IMR-90 (cell line): ENCODE measurements at regions not wholly inside any gene's neighbourhood (a gene's known extent, or its start where the extent isn't known, plus 50 kb on each side); places are given as distances from the start of the nearest gene placed in this dataset.

Source experiments
- ATAC-seq: fragments of 200-7000 bp; cut with Tn5 transposase; 2 replicates; pipeline ENCODE4 v1.9.1; 2020; ENCODE audit warnings: low read depth, mild to moderate bottlenecking, moderate library complexity
- BruUV-seq: library from RNA; stranded (reverse); fragments of 400-500 nt; replicated peaks from 2 replicates; lab custom pipeline; 2021; lab: Mats Ljungman, UMichigan
- CTCF ChIA-PET: fragments of 300-600 bp; formaldehyde crosslinking; extraction: SDS; loops from one replicate; lab custom pipeline; 2021; ENCODE audit warnings: antibody characterized with exemption; lab: Yijun Ruan, JAX
- POLR2A ChIA-PET: fragments of 300-600 bp; sonication (Branson Sonifier 250); formaldehyde crosslinking; loops from one replicate; lab custom pipeline; 2022; ENCODE audit warnings: antibody characterized with exemption; ENCODE audit not compliant: unreplicated experiment; lab: Charles Lee
- DNase-seq: peaks from one replicate; pipeline ENCODE4 v3.0.0; 2013
- H2AFZ ChIP-seq: replicated peaks from 2 replicates; pipeline ENCODE3; 2013; ENCODE audit warnings: low read length, mild to moderate bottlenecking; ENCODE audit not compliant: poor library complexity
- H2AK5ac ChIP-seq: 2 replicates; pipeline ENCODE4 v1.6.1; 2013; ENCODE audit warnings: low read depth, low read length, inconsistent platforms
- H2AK9ac ChIP-seq: replicated peaks from 2 replicates; pipeline ENCODE3; 2013; ENCODE audit warnings: mild to moderate bottlenecking, low read depth, low read length, moderate library complexity; ENCODE audit not compliant: poor library complexity
- H2BK120ac ChIP-seq: 2 replicates; pipeline ENCODE4 v1.6.1; 2013; ENCODE audit warnings: low read depth, low read length, inconsistent platforms
- H2BK15ac ChIP-seq: 3 replicates; pipeline ENCODE4 v1.6.1; 2013; ENCODE audit warnings: low read depth, low read length, inconsistent platforms
- H2BK20ac ChIP-seq: 2 replicates; pipeline ENCODE4 v1.6.1; 2013; ENCODE audit warnings: low read depth, mild to moderate bottlenecking, inconsistent platforms, low read length, moderate library complexity
- H2BK5ac ChIP-seq: 2 replicates; pipeline ENCODE4 v1.6.1; 2013; ENCODE audit warnings: mild to moderate bottlenecking, low read depth, low read length, inconsistent platforms; ENCODE audit not compliant: poor library complexity, severe bottlenecking
- H3K14ac ChIP-seq: replicated peaks from 2 replicates; pipeline ENCODE4 v1.6.1; 2013; ENCODE audit warnings: low read depth, low read length, inconsistent platforms
- H3K18ac ChIP-seq: 2 replicates; pipeline ENCODE4 v1.6.1; 2013; ENCODE audit warnings: low read depth, low read length, control low read depth
- H3K23ac ChIP-seq: 2 replicates; pipeline ENCODE4 v1.6.1; 2013; ENCODE audit warnings: low read depth, low read length, inconsistent platforms
- H3K27ac ChIP-seq: 2 replicates; pipeline ENCODE4 v1.5.1; 2013; ENCODE audit warnings: mild to moderate bottlenecking, control low read depth, low read length; ENCODE audit not compliant: insufficient read depth
- H3K27me3 ChIP-seq: 2 replicates; pipeline ENCODE4 v1.6.1; 2013; ENCODE audit warnings: low read length; ENCODE audit not compliant: control insufficient read depth, insufficient read depth
- H3K36me3 ChIP-seq: 2 replicates; pipeline ENCODE4 v1.6.1; 2013; ENCODE audit warnings: low read length, mixed read lengths; ENCODE audit not compliant: control insufficient read depth, insufficient read depth
- H3K4ac ChIP-seq: 2 replicates; pipeline ENCODE4 v1.6.1; 2013; ENCODE audit warnings: low read depth, low read length, inconsistent platforms
- H3K4me1 ChIP-seq: 2 replicates; pipeline ENCODE4 v1.6.1; 2013; ENCODE audit warnings: low read length, mixed read lengths; ENCODE audit not compliant: control insufficient read depth, insufficient read depth
- H3K4me2 ChIP-seq: 2 replicates; pipeline ENCODE4 v1.6.1; 2013; ENCODE audit warnings: low read depth, mild to moderate bottlenecking, control low read depth, low read length, moderate library complexity
- H3K4me3 ChIP-seq: 2 replicates; pipeline ENCODE4 v1.5.1; 2013; ENCODE audit warnings: low read depth, mild to moderate bottlenecking, control low read depth, low read length, moderate library complexity; ENCODE audit not compliant: insufficient read depth
- H3K56ac ChIP-seq: 2 replicates; pipeline ENCODE4 v1.6.1; 2013; ENCODE audit warnings: low read length, inconsistent platforms; ENCODE audit not compliant: insufficient read depth; ENCODE audit errors: extremely low read depth
- H3K79me1 ChIP-seq, 2 experiments: 2 replicates each; pipeline ENCODE4 v1.6.1; 2013; ENCODE audit warnings: low read length in 2 of 2, inconsistent platforms in 1 of 2, low read depth in 1 of 2
- H3K9ac ChIP-seq: 2 replicates; pipeline ENCODE4 v1.6.1; 2013; ENCODE audit warnings: low read depth, low read length, control low read depth
- H3K9me1 ChIP-seq: 2 replicates; pipeline ENCODE4 v1.6.1; 2013; ENCODE audit warnings: low read length, inconsistent platforms; ENCODE audit not compliant: insufficient read depth
- H3K9me3 ChIP-seq: 2 replicates; pipeline ENCODE4 v1.6.1; 2013; ENCODE audit warnings: low read length; ENCODE audit not compliant: control insufficient read depth, insufficient read depth
- H4K20me1 ChIP-seq: 2 replicates; pipeline ENCODE4 v1.6.1; 2013; ENCODE audit warnings: low read length, inconsistent platforms; ENCODE audit not compliant: insufficient read depth
- H4K5ac ChIP-seq: 2 replicates; pipeline ENCODE4 v1.6.1; 2013; ENCODE audit warnings: mild to moderate bottlenecking, low read depth, low read length, control low read depth
- H4K8ac ChIP-seq, 2 experiments: 2 replicates each; pipeline ENCODE4 v1.6.1; 2013; ENCODE audit warnings: low read depth in 2 of 2, low read length in 2 of 2, control low read depth in 1 of 2, inconsistent platforms in 1 of 2
- H4K91ac ChIP-seq: 2 replicates; pipeline ENCODE4 v1.6.1; 2013; ENCODE audit warnings: low read depth, low read length, inconsistent platforms; ENCODE audit not compliant: insufficient read depth
- BHLHE40 ChIP-seq: fragments of 150-350 bp; IDR thresholded peaks from 2 replicates; pipeline ENCODE4 v1.6.1; 2016; ENCODE audit warnings: mild to moderate bottlenecking, low read depth, low read length
- CEBPB ChIP-seq: IDR thresholded peaks from 2 replicates; pipeline ENCODE4 v1.6.1; 2012; ENCODE audit warnings: low read depth, low read length, improper control_type of control experiment
- CHD1 ChIP-seq: IDR thresholded peaks from 2 replicates; pipeline ENCODE4 v1.6.1; 2012; ENCODE audit warnings: low read depth, low read length, improper control_type of control experiment
- FOS ChIP-seq: fragments of 150-350 bp; IDR thresholded peaks from 2 replicates; pipeline ENCODE4 v1.6.1; 2016; ENCODE audit warnings: low read depth, low read length
- MAFK ChIP-seq: IDR thresholded peaks from 2 replicates; pipeline ENCODE4 v1.6.1; 2012; ENCODE audit warnings: low read depth, low read length, improper control_type of control experiment
- MAZ ChIP-seq: IDR thresholded peaks from 2 replicates; pipeline ENCODE4 v1.6.1; 2012; ENCODE audit warnings: low read depth, mild to moderate bottlenecking, low read length, improper control_type of control experiment, moderate library complexity, borderline replicate concordance
- MXI1 ChIP-seq: IDR thresholded peaks from 2 replicates; pipeline ENCODE4 v1.6.1; 2012; ENCODE audit warnings: low read depth, mild to moderate bottlenecking, low read length, moderate library complexity, borderline replicate concordance
- NFE2L2 ChIP-seq: fragments of 150-350 bp; IDR thresholded peaks from 2 replicates; pipeline ENCODE4 v1.6.1; 2016; ENCODE audit warnings: low read depth, mild to moderate bottlenecking, low read length
- POLR2A ChIP-seq: IDR thresholded peaks from 2 replicates; pipeline ENCODE4 v1.6.1; 2012; ENCODE audit warnings: mild to moderate bottlenecking, low read depth, low read length
- RAD21 ChIP-seq: IDR thresholded peaks from 2 replicates; pipeline ENCODE4 v1.6.1; 2012; ENCODE audit warnings: low read length, improper control_type of control experiment
- RCOR1 ChIP-seq: IDR thresholded peaks from 2 replicates; pipeline ENCODE4 v1.6.1; 2012; ENCODE audit warnings: mild to moderate bottlenecking, low read length, improper control_type of control experiment; ENCODE audit not compliant: insufficient replicate concordance
- RFX5 ChIP-seq: IDR thresholded peaks from 2 replicates; pipeline ENCODE4 v1.8.0; 2012; ENCODE audit warnings: low read depth, mild to moderate bottlenecking, low read length, moderate library complexity
- SMC3 ChIP-seq: fragments of 150-350 bp; IDR thresholded peaks from 2 replicates; pipeline ENCODE4 v1.6.1; 2016; ENCODE audit warnings: low read depth, mild to moderate bottlenecking, antibody characterized with exemption, low read length, moderate library complexity
- WGBS, 2 experiments: methylation state at CpG; one replicate each; pipeline versions ENCODE4 v1.1.5 to v1.1.7; 2013; ENCODE audit warnings: missing lambda C conversion rate in 2 of 2; ENCODE audit not compliant: insufficient read length in 1 of 2; ENCODE audit errors: extremely low coverage in 2 of 2; 5-methylcytosine and 5-hydroxymethylcytosine counted together
- dilution Hi-C: fragments of 300-500 bp; cut with HindIII; formaldehyde crosslinking; loops from one replicate; pipeline ENCODE4 v1.14.3; 2018; ENCODE audit warnings: low sequenced_read_pairs; ENCODE audit not compliant: unreplicated experiment
- in situ Hi-C: fragments of 300-500 bp; cut with MboI; formaldehyde crosslinking; loops from 3 replicates; pipeline ENCODE4 v1.14.3; 2019; ENCODE audit warnings: low sequenced_read_pairs, inconsistent platforms, mixed read lengths
- intact Hi-C: fragments of 100-400 bp; cut with micrococcal nuclease; formaldehyde crosslinking; loops from 2 replicates; pipeline ENCODE4 v1.10.0; 2022
- TF ChIP-seq, protein P1 (sequence below): conservative IDR thresholded peaks from 2 replicates; pipeline ENCODE4 v1.5.1; 2012; ENCODE audit warnings: mild to moderate bottlenecking, low read depth, low read length, improper control_type of control experiment
- TF ChIP-seq, protein P2 (sequence below): fragments of 150-350 bp; IDR thresholded peaks from 2 replicates; pipeline ENCODE4 v1.6.1; 2017; ENCODE audit warnings: mild to moderate bottlenecking, antibody characterized with exemption, low read length, low read depth

DNA sequence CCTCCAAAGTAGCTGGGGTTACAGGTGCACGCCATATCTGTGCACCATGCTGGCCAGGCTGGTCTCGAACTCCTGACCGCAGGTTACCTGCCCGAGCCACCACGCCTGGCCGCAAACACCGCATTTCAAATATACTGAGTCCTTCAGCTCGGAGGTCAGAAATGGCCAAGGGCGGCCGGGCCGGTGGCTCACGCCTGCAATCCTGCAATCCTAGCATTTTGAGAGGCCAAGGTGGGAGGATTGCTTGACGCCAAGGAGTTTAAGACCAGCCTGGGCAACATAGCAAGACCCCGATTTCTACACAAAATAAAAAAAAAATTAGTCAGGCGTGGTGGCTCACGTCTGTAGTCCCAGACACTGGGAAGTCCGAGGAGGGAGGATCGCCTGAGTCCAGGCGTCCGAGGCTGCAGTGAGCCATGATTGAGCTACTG, 71.9 kb upstream of the PPP2R3B start:
- Histone ChIP-seq H2AK5ac (no peak overlapping the region), H3K14ac (no peak overlapping the region), H3K4ac (no peak overlapping the region), H2BK15ac (no peak overlapping the region), H4K20me1 (no peaks in the 10 kb centered on the region), H3K4me3 (no peak overlapping the region), H3K9me3 (peaks cover 26% of the 10 kb centered on the region), H2BK120ac (no peak overlapping the region), H3K23ac (no peak overlapping the region), H2AK9ac (no peak overlapping the region), H4K5ac (no peak overlapping the region), H3K27ac (no peak overlapping the region), H4K91ac (no peak overlapping the region), H3K9me1 (no peaks in the 10 kb centered on the region), H3K36me3 (no peaks in the 10 kb centered on the region), H2BK5ac (no peak overlapping the region), H3K27me3 (no peaks in the 10 kb centered on the region), H3K56ac (no peak overlapping the region), H2AFZ (no peak overlapping the region), H3K9ac (no peak overlapping the region), H4K8ac (no peak overlapping the region), H3K4me1 (no peaks in the 10 kb centered on the region), H3K79me1 (no peaks in the 10 kb centered on the region), H3K18ac (no peak overlapping the region), H2BK20ac (no peak overlapping the region), H3K4me2 (no peak overlapping the region)
- no peak for ATAC-seq
- DNase-seq, result no peak
- dilution Hi-C loops (no loop called here), intact Hi-C loops (no loop called here), in situ Hi-C loops (no loop called here)
- POLR2A ChIA-PET, result no interaction called here
- no TSS peak for BruUV-seq
- CTCF ChIA-PET, result no interaction called here
- TF ChIP-seq NFE2L2, result no peak
- TF ChIP-seq MAZ, result no peak
- TF ChIP-seq CHD1, result no peak
- no peak for TF ChIP-seq POLR2A
- TF ChIP-seq, protein P1, sequence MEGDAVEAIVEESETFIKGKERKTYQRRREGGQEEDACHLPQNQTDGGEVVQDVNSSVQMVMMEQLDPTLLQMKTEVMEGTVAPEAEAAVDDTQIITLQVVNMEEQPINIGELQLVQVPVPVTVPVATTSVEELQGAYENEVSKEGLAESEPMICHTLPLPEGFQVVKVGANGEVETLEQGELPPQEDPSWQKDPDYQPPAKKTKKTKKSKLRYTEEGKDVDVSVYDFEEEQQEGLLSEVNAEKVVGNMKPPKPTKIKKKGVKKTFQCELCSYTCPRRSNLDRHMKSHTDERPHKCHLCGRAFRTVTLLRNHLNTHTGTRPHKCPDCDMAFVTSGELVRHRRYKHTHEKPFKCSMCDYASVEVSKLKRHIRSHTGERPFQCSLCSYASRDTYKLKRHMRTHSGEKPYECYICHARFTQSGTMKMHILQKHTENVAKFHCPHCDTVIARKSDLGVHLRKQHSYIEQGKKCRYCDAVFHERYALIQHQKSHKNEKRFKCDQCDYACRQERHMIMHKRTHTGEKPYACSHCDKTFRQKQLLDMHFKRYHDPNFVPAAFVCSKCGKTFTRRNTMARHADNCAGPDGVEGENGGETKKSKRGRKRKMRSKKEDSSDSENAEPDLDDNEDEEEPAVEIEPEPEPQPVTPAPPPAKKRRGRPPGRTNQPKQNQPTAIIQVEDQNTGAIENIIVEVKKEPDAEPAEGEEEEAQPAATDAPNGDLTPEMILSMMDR, result no peak
- no peak for TF ChIP-seq RAD21
- TF ChIP-seq FOS, result no peak
- TF ChIP-seq MAFK, result no peak
- TF ChIP-seq SMC3, result no peak
- TF ChIP-seq RFX5, result no peak
- no peak for TF ChIP-seq MXI1
- no peak for TF ChIP-seq BHLHE40
- TF ChIP-seq RCOR1, result no peak
- TF ChIP-seq, protein P2, sequence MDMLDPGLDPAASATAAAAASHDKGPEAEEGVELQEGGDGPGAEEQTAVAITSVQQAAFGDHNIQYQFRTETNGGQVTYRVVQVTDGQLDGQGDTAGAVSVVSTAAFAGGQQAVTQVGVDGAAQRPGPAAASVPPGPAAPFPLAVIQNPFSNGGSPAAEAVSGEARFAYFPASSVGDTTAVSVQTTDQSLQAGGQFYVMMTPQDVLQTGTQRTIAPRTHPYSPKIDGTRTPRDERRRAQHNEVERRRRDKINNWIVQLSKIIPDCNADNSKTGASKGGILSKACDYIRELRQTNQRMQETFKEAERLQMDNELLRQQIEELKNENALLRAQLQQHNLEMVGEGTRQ, result no peak
- TF ChIP-seq CEBPB, result no peak
- 95% methylated on average over 10 of the region's 20 CpGs; no CpG with 5 or more reads in 1 of the 2 experiments for WGBS, 2 experiments
